ENCODE measurements at regions not wholly inside any gene's neighbourhood (a gene's known extent, or its start where the extent isn't known, plus 50 kb on each side); places are given as distances from the start of the nearest gene placed in this dataset.
"Not testable (repeated sequence)": the region's sequence is repeated elsewhere in the genome, so short reads cannot be mapped to it uniquely, and the experiment has no call there.

GRCh38 chr1:101444873-101445618 is 208.2 kb downstream of the S1PR1 start:
- intact Hi-C loops (cut with DNase I) = no loop called here
- no peak for DNase-seq (ENCODE audit: extremely low spot score)
- Histone ChIP-seq H3K27me3 (no peaks in the 10 kb centered on the region), H3K4me3 (no peak overlapping the region), H3K27ac (replicated peaks in 1 of 4) (no peak overlapping the region), H3K4me1 (peaks cover 0 to 7% (median 0%) of the 10 kb centered on the region in 4 donors), H3K36me3 (no peaks in the 10 kb centered on the region), H3K9me3 (no peaks in the 10 kb centered on the region)
- 56% methylated on average over 2 of the region's 2 CpGs for WGBS
- TF ChIP-seq EP300 (IDR thresholded peaks at IDR 0.05) = no peak
- no peak for TF ChIP-seq POLR2A (IDR thresholded peaks at IDR 0.05; ENCODE audit: low read depth)
- no peak for TF ChIP-seq CTCF (IDR thresholded peaks at IDR 0.05)
- no peak for TF ChIP-seq POLR2AphosphoS5 (IDR thresholded peaks at IDR 0.05)

GRCh38 chr1:101448018-101448417 is 211.2 kb downstream of the S1PR1 start:
- Histone ChIP-seq H3K27me3 (no peaks in the 10 kb centered on the region), H3K4me3 (no peak overlapping the region), H3K9me3 (no peaks in the 10 kb centered on the region), H3K4me1 (no peaks in the 10 kb centered on the region), H3K27ac (replicated peaks in 1 of 4) (no peak overlapping the region), H3K36me3 (no peaks in the 10 kb centered on the region)
- intact Hi-C loops (cut with DNase I) = no loop called here
- no peak for TF ChIP-seq EP300 (IDR thresholded peaks at IDR 0.05)
- no peak for TF ChIP-seq CTCF (IDR thresholded peaks at IDR 0.05)
- no peak for TF ChIP-seq POLR2A (IDR thresholded peaks at IDR 0.05; ENCODE audit: low read depth)
- TF ChIP-seq POLR2AphosphoS5 (IDR thresholded peaks at IDR 0.05) = no peak
- DNase-seq (ENCODE audit: extremely low spot score) = no peak

- DNase-seq (ENCODE audit: extremely low spot score); H3K4me3 ChIP-seq; H3K27me3 ChIP-seq; H3K9me3 ChIP-seq; H3K27ac ChIP-seq (replicated peaks in 1 of 4); intact Hi-C loops (cut with DNase I); H3K4me1 ChIP-seq; H3K36me3 ChIP-seq: not testable (repeated sequence)
- 91% methylated on average over 5 of the region's 5 CpGs for WGBS
These were observed 213.9 kb downstream of the S1PR1 start for GRCh38 chr1:101450691-101451090.

GRCh38 chr1:101451888-101452287 is 215.1 kb downstream of the S1PR1 start:
- no peak for DNase-seq (ENCODE audit: extremely low spot score)
- TF ChIP-seq EP300 (IDR thresholded peaks at IDR 0.05) = no peak
- TF ChIP-seq POLR2AphosphoS5 (IDR thresholded peaks at IDR 0.05) = no peak
- no peak for TF ChIP-seq POLR2A (IDR thresholded peaks at IDR 0.05; ENCODE audit: low read depth)
- TF ChIP-seq CTCF (IDR thresholded peaks at IDR 0.05) = no peak
- H3K4me3 ChIP-seq = no peak overlapping the region
- 73% methylated on average over 6 of the region's 6 CpGs for WGBS
- no peaks in the 10 kb centered on the region for H3K27me3 ChIP-seq
- intact Hi-C loops (cut with DNase I) = no loop called here
- H3K9me3 ChIP-seq = no peaks in the 10 kb centered on the region
- H3K4me1 ChIP-seq = no peaks in the 10 kb centered on the region
- no peak overlapping the region for H3K27ac ChIP-seq (replicated peaks in 1 of 4)
- H3K36me3 ChIP-seq = no peaks in the 10 kb centered on the region

GRCh38 chr1:101452825-101453224 is 216.0 kb downstream of the S1PR1 start:
- H3K27me3 ChIP-seq = no peaks in the 10 kb centered on the region
- no peak overlapping the region for H3K27ac ChIP-seq (replicated peaks in 1 of 4)
- no peak for DNase-seq (ENCODE audit: extremely low spot score)
- H3K9me3 ChIP-seq = no peaks in the 10 kb centered on the region
- 70% methylated on average over 12 of the region's 12 CpGs for WGBS
- no peaks in the 10 kb centered on the region for H3K36me3 ChIP-seq
- H3K4me1 ChIP-seq = no peaks in the 10 kb centered on the region
- TF ChIP-seq CTCF (IDR thresholded peaks at IDR 0.05) (no peak), EP300 (IDR thresholded peaks at IDR 0.05) (no peak), POLR2A (IDR thresholded peaks at IDR 0.05; ENCODE audit: low read depth) (no peak), POLR2AphosphoS5 (IDR thresholded peaks at IDR 0.05) (no peak)
- intact Hi-C loops (cut with DNase I) = no loop called here
- no peak overlapping the region for H3K4me3 ChIP-seq
